HG03460 (cell line): ENCODE measurements at regions not wholly inside any gene's neighbourhood (a gene's known extent, or its start where the extent isn't known, plus 50 kb on each side); places are given as distances from the start of the nearest gene placed in this dataset.

ENCODE experiments used
- ATAC-seq: cut with Tn5 transposase; IDR thresholded peaks from one replicate; pipeline ENCODE4 v1.9.1; 2021; ENCODE audit not compliant: unreplicated experiment

DNA sequence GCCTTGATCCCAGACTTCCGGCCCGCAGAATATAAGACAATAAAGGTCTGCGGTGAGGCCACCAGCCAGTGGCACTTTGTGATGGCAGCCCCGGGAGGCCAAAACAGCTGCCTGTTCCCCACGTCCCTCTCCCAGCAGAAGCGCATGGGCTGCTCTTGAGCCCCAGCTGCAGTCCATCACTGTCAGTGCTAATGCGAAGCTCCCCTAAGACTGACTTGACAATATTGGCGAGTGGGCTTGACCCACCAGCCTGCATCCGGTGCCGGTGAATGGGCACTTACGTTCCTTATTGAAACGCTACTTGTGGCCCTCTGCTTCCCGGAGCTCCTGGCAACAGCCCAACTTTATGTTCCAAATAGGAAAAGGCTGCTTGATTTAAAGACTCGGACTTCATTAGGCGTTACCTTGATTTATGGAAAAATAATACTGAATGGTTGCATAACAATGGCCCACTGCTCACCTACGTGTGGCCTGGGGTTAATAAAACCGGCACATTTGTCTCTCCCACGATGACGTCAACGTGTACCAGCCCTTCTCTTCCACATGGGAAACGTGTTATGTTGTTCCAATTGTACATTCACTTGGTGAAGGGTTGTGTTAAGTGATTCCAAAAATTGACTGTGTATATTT is 93.4 kb upstream of the SEPTIN5 start:
- no peak for ATAC-seq

- ATAC-seq, result no peak
Observed at GRCh38 chr22:19621373-19622060, 92.8 kb upstream of the SEPTIN5 start.

DNA sequence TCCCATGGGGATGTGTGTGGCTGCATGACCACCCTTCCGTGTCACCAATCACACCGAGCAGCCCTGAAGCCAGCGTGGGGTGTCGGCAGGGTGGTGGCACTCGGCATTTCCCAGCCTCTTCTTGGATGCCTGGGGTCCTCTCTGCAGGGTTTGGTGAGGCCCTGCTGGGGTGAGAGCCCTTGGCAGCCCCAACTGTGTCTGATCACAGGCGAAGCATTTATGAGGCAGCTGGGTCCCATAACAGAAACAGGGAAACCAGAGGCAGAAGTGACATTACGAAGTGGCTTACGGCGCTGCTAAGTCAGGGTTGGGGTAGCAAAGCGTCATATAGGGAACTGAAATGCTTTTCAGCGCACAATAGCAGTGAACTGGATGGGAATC is 92.3 kb upstream of the SEPTIN5 start:
- ATAC-seq, result peak; percentile 55

GRCh38 chr22:19625331-19626041 is 88.8 kb upstream of the SEPTIN5 start:
- ATAC-seq, result no peak

DNA sequence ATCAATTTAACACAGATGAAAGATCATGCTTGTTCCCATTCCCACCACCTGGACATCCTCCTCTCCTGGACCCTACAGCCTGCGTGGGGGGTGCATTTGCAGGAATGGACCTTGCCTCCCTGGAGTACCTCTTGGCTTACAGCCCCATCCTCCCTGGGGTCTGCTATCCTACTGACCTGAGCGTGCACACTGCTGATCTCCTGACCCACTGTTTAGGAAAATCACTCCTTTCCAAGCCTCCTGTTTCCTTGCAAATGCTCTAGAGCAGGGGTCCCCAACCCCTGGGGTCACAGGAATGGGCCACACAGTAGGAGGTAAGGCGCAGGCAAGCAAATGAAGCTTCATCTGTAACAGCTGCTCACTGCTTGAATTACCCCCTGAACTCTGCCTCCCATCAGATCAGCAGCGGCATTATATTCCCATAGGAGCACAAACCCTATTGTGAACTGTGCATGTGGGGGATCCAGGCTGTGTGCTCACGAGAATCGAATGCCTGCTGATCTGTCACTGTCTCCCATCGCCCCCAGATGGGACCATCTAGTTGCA is 88.2 kb upstream of the SEPTIN5 start:
- no peak for ATAC-seq

DNA sequence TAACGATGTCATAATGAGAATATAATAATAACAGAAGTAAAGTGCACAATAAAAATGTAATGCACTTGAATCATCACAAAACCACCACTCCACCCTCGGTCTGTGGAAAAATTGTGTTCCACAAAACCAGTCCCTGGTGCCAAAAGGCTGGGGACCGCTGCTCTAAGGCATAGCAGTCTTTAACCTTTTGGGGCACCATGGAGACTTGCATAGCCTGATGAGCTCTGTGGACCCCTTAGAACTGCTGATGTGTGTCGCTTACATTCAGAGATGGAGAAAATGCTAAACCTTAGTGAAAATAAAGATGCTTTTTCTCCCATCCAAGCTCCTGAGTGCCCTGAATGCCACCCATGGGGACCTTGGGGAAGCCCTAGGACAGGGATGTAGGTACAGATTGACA is 87.6 kb upstream of the SEPTIN5 start:
- ATAC-seq, result no peak

DNA sequence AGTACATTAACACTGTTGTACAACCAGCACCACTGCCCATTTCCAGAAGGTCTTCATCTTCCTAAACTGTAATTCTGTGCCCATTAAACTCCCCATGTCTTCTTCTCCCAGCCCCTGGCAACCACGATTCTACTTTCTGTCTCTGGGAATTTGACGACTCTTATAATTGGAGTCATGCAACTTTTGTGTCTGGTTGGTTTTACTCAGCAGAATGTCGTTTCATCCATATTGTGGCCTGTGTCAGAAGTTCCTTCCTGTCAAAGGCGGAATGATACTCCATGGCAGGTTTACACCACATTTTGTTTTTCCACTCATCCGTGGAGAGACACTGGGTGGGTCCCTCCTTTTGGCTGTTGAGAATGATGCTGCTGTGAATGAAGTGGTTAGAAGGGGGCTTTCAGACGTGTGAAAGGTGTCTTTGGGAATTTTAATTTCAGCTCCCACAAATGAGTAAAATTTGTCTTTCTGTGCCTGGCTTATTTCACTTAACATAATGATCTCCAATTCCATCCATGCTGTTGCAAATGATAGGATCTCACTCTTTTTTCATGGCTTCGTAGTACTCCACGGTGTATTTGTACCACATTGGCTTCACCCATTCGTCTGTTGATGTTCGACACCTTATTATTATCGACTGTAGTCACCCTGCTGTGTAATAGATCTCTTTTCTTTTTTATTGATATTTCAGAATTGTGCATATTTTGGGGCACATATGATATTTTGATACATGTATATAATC is 86.1 kb upstream of the SEPTIN5 start:
- no peak for ATAC-seq

- no peak for ATAC-seq
Observed at GRCh38 chr22:19629331-19629719, 85.0 kb upstream of the SEPTIN5 start.

- no peak for ATAC-seq
Observed at GRCh38 chr22:19629720-19630419, 84.4 kb upstream of the SEPTIN5 start.

DNA sequence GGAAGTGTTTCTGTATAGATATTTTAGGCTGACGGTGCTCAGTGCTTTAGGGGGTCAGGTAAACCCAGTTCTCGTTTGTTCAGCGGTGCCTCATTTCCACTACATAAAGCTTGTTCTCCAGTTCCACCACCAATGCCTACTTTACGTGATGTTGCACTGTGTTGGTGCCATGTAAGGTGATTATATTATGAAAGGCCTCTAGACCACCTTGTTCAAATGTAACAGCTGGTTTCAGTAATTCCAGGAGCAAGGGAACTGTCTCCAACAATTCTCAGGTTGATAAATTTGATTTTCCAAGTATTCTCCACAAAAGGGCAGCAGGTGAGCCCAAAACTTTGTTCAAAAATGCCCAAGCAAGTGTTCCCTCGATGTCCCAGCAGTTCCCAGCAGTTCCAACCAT is 83.7 kb upstream of the SEPTIN5 start:
- no peak for ATAC-seq

DNA sequence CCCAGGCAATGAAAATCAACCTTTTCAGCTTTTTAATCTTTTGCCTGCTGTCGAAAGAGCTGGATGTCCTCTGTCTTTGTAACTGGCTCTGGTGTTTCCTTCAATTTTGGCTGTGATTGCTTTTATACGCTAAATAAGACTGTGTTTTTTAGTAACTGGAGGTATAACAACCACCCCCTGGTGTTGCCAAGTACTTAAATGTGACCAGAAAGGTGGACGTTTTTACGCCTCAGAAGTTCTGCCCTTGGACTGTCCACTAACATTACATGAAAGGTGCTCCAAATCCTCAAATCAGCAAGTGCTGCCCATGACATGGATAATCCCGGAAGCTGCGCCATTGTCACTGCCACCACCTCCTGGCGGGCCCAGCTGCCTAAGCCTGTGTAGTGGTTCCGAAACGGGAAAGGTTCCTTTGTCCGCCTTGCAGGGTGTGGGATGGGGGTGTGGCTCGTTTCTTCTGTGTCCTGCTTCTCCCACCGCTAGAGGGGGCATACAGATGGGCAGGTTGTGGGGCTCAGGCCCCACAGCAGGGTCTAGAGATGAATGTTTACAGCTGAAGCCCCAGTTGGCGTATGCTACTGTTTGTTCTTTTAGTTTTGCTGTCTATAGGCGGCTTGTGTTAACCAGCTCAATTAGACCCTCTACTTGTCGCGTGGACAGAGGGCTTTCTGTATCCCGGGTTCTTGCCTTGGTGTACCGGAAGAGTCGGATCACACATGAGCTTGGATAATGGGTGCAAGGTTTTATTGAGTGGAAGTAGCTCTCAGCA is 82.2 kb upstream of the SEPTIN5 start:
- no peak for ATAC-seq

DNA sequence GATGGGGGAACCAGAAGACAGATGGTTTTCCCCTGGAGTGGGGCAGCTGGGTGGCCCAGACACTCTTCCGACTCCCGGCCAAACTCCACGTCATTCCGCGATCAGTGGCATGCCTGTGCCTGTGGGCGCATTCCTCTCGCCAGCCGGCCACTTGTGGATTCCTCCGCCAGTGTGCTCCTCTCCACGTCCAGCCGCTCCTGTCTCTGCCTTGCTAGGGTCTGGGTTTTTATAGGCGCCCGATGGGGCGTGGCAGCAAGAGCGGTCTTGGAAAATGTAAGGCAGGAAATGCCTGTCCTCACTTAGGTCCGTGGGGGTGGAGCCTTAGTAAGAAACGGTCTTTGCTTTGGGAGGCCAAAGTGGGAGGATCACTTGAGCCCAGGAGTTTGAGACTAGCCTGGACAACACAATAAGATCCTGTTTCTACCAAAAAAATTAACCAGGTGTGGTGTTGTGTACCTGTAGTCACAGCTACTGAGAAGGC is 81.6 kb upstream of the SEPTIN5 start:
- ATAC-seq, result no peak

- no peak for ATAC-seq
Observed at GRCh38 chr22:19634226-19634975, 79.9 kb upstream of the SEPTIN5 start.

GRCh38 chr22:19635644-19636043 is 78.7 kb upstream of the SEPTIN5 start:
- ATAC-seq, result no peak

DNA sequence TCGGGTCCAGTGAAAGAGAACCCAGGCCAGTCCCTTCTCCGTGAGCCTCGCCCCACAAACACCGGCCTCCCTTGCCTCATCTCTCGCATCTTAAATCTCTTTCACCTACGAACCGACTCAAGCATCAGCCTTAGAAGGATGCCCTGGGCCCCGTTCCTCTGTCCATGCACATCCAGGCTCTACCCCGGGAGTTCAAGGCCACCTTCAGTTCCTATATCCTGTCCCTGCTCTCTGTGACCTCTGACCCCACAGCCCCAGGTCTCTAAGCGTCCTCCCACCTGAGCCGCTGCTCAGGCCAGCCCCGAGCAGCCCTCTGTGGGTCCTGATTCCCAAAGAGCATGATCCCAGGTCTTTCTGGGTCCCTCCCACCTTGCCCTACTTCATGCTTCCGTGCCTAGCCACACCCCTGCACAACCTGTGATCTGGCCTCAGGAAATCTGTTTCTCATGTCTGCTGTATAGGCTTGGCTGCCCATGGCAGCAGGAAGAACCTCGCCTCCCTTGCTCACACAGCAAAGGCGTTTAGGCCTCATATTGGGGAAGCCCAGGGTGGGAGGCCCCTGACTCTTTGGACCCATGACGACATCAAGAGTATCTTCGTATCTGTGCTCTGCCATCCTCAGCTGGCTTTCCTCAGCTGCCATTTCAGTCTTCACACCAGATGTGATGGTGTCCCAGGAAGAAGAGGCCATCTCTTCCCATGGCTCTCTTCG is 77.5 kb upstream of the SEPTIN5 start:
- ATAC-seq, result no peak

GRCh38 chr22:19637408-19638281 is 76.7 kb upstream of the SEPTIN5 start:
- no peak for ATAC-seq

DNA sequence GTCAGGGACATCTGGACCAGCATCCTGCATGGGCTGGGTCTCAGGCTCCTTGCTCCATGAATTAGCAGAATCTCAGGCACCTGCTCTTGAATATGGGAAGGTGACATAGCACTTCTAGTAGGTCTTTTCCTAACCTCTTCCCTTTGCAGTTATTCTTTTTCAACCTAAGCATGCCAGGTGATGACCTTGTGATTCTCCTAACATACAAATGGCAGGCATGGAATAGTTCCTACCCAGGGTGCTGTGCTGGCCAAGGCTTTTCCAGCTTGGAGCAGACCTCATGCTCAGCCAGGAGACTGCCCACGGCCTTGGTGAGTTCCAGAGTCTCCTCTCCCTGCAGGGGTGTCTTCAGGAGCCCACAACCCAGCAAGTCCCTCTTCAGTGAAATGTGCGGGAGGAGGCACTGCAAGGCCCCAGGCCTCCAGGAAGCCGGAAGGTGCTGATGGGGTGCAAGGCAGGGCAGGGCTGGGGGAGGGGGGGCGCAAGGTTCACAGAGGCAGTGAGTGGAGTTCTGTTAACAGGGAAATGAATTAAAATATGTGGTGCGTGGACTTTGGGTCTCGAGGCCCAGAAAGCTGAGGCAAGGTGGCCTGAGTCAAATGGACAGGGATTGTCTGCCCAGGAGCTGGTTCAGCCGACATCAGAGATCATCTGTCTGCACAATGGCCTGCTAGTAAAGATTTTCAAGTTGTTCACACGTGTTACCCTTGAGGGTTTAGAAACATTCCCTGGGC is 75.9 kb upstream of the SEPTIN5 start:
- ATAC-seq, result no peak
